GM12874 (cell line): ENCODE measurements at regions not wholly inside any gene's neighbourhood (a gene's known extent, or its start where the extent isn't known, plus 50 kb on each side); places are given as distances from the start of the nearest gene placed in this dataset.

Source experiments
- CTCF ChIP-seq: IDR thresholded peaks from 2 replicates; pipeline ENCODE4 v1.5.1; 2011; ENCODE audit warnings: low read depth, mild to moderate bottlenecking, control low read depth, low read length, moderate library complexity; ENCODE audit not compliant: insufficient read depth

GRCh38 chr13:34752283-34752960 lies 189.6 kb upstream of the NBEA start:
- no peak for TF ChIP-seq CTCF

- TF ChIP-seq CTCF = no peak
Measured at GRCh38 chr13:34756136-34756535, 185.9 kb upstream of the NBEA start.

GRCh38 chr13:34756572-34756971 lies 185.5 kb upstream of the NBEA start:
- no peak for TF ChIP-seq CTCF

- no peak for TF ChIP-seq CTCF
Measured at GRCh38 chr13:34757441-34757840, 184.6 kb upstream of the NBEA start.

DNA sequence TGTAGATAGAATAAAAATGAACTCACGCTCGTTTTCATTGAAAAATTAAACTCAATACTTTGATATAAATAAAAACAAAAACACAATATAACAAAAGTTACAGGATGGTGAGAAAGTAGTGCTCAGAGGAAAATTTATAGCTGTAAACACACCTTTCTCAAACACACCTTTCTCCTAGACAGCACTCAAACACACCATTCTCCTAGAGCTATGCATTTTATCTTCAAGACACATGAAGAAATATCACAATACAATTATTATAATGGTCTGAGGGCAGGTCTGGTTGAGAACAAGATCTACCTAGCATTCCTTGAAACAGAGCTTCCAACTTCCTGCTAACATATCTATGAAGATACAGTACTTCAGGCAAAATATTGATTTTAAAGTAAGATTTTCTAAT lies 183.4 kb upstream of the NBEA start:
- TF ChIP-seq CTCF = no peak

GRCh38 chr13:34762312-34762711 lies 179.8 kb upstream of the NBEA start:
- TF ChIP-seq CTCF = no peak

GRCh38 chr13:34764246-34764645 lies 177.8 kb upstream of the NBEA start:
- no peak for TF ChIP-seq CTCF
